ENCODE measurements at regions not wholly inside any gene's neighbourhood (a gene's known extent, or its start where the extent isn't known, plus 50 kb on each side); places are given as distances from the start of the nearest gene placed in this dataset.

- Histone ChIP-seq H3K4me1 (ENCODE audit: control insufficient read depth, insufficient read depth, low read length, unreplicated experiment) (no peaks in the 10 kb centered on the region), H3K27ac (ENCODE audit: low read depth, low read length) (no peak overlapping the region), H3K27me3 (ENCODE audit: insufficient read depth, low read length) (peaks cover 22% of the 10 kb centered on the region), H3K4me3 (ENCODE audit: low read depth, low read length) (no peak overlapping the region), H2AFZ (ENCODE audit: low read length, unreplicated experiment) (no peak overlapping the region), H3K36me3 (ENCODE audit: insufficient read depth, low read length) (no peaks in the 10 kb centered on the region), H3K79me2 (ENCODE audit: control insufficient read depth, insufficient read depth, low read length, unreplicated experiment) (no peaks in the 10 kb centered on the region)
Observed at GRCh38 chr1:90650401-90650800, 66.7 kb downstream of the BARHL2 start.

DNA sequence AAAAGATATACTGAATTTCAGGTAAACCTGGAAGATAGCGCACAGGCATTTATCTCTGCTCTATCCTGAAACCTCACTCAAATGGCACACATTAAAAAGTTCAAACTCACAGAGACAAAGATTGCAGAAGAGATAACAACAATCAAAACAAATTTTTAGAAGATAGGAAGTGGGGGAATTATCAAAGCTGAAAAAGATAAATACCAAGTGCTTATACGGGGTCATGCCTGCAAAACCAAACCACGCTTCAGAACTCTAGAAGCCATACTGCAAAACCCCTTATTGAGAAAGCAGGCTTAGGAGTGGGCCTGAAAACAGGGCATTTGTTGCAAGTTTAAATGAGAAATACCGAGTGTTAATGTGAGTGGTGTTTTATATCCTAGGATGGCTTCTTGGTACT is 76.8 kb downstream of the BARHL2 start:
- Histone ChIP-seq H3K36me3 (ENCODE audit: insufficient read depth, low read length) (no peaks in the 10 kb centered on the region), H3K4me1 (ENCODE audit: control insufficient read depth, insufficient read depth, low read length, unreplicated experiment) (no peaks in the 10 kb centered on the region), H3K27me3 (ENCODE audit: insufficient read depth, low read length) (no peaks in the 10 kb centered on the region), H2AFZ (ENCODE audit: low read length, unreplicated experiment) (no peak overlapping the region), H3K27ac (ENCODE audit: low read depth, low read length) (no peak overlapping the region), H3K4me3 (ENCODE audit: low read depth, low read length) (no peak overlapping the region), H3K79me2 (ENCODE audit: control insufficient read depth, insufficient read depth, low read length, unreplicated experiment) (no peaks in the 10 kb centered on the region)

- Histone ChIP-seq H2AFZ (ENCODE audit: low read length, unreplicated experiment) (no peak overlapping the region), H3K79me2 (ENCODE audit: control insufficient read depth, insufficient read depth, low read length, unreplicated experiment) (no peaks in the 10 kb centered on the region), H3K4me3 (ENCODE audit: low read depth, low read length) (no peak overlapping the region), H3K4me1 (ENCODE audit: control insufficient read depth, insufficient read depth, low read length, unreplicated experiment) (no peaks in the 10 kb centered on the region), H3K27ac (ENCODE audit: low read depth, low read length) (no peak overlapping the region), H3K36me3 (ENCODE audit: insufficient read depth, low read length) (no peaks in the 10 kb centered on the region), H3K27me3 (ENCODE audit: insufficient read depth, low read length) (no peaks in the 10 kb centered on the region)
Observed at GRCh38 chr1:90622666-90623065, 94.4 kb downstream of the BARHL2 start.

GRCh38 chr1:90621986-90622385 is 95.1 kb downstream of the BARHL2 start:
- H3K4me1 ChIP-seq (ENCODE audit: control insufficient read depth, insufficient read depth, low read length, unreplicated experiment), result no peaks in the 10 kb centered on the region
- H3K27ac ChIP-seq (ENCODE audit: low read depth, low read length), result no peak overlapping the region
- H3K4me3 ChIP-seq (ENCODE audit: low read depth, low read length), result no peak overlapping the region

DNA sequence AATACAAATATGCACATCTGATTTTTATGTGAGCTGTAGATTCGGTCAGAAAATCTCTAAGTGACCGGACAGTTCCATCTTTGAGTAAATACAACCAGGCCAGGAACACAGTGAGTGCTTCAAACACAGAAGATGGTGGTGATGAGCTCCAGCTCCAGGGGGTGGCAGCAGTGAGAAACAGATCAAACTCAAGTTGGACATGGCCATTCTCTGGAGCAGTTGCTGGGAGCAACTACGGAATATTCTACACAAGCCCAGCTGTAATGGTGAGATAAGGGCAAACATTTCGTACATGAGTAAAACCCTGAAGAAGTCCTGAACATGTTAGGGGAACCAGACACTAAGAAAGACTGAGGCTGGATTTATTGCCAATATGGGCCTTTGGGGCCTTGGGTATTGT is 100.7 kb downstream of the BARHL2 start:
- no peak overlapping the region for H2AFZ ChIP-seq (ENCODE audit: low read length, unreplicated experiment)
- H3K27me3 ChIP-seq (ENCODE audit: insufficient read depth, low read length), result no peaks in the 10 kb centered on the region
- no peaks in the 10 kb centered on the region for H3K36me3 ChIP-seq (ENCODE audit: insufficient read depth, low read length)
- H3K79me2 ChIP-seq (ENCODE audit: control insufficient read depth, insufficient read depth, low read length, unreplicated experiment), result no peaks in the 10 kb centered on the region
- H3K4me1 ChIP-seq (ENCODE audit: control insufficient read depth, insufficient read depth, low read length, unreplicated experiment), result no peaks in the 10 kb centered on the region
- no peak overlapping the region for H3K27ac ChIP-seq (ENCODE audit: low read depth, low read length)
- no peak overlapping the region for H3K4me3 ChIP-seq (ENCODE audit: low read depth, low read length)

More at GRCh38 chr1:90621986-90622385, 95.1 kb downstream of the BARHL2 start:
- Histone ChIP-seq H2AFZ (ENCODE audit: low read length, unreplicated experiment) (no peak overlapping the region), H3K27me3 (ENCODE audit: insufficient read depth, low read length) (no peaks in the 10 kb centered on the region), H3K79me2 (ENCODE audit: control insufficient read depth, insufficient read depth, low read length, unreplicated experiment) (no peaks in the 10 kb centered on the region), H3K36me3 (ENCODE audit: insufficient read depth, low read length) (no peaks in the 10 kb centered on the region)

- Histone ChIP-seq H3K4me3 (ENCODE audit: low read depth, low read length) (no peak overlapping the region), H3K27me3 (ENCODE audit: insufficient read depth, low read length) (no peaks in the 10 kb centered on the region), H3K27ac (ENCODE audit: low read depth, low read length) (no peak overlapping the region), H2AFZ (ENCODE audit: low read length, unreplicated experiment) (no peak overlapping the region), H3K4me1 (ENCODE audit: control insufficient read depth, insufficient read depth, low read length, unreplicated experiment) (no peaks in the 10 kb centered on the region), H3K79me2 (ENCODE audit: control insufficient read depth, insufficient read depth, low read length, unreplicated experiment) (no peaks in the 10 kb centered on the region), H3K36me3 (ENCODE audit: insufficient read depth, low read length) (no peaks in the 10 kb centered on the region)
Observed at GRCh38 chr1:90614872-90615271, 102.2 kb downstream of the BARHL2 start.

DNA sequence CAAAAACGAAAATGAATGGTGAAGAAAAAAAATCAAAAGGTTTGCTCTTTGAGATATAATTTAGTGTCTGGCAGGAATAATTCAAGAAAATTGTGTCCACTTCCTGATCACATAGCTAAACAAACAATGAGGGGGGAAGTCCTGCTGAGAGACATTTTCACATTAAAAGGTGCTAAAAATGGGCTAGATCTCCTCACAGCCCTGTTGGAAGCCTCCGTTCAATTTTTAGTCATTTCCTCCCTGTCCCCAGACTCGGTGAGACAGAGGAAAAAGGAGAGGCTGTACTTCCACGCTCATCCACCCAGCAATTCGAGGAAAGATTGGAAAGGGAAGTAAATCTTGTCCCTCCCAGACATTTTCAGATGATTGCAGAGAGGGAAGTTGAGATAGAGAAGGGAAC is 103.7 kb downstream of the BARHL2 start:
- H3K27me3 ChIP-seq (ENCODE audit: insufficient read depth, low read length), result no peaks in the 10 kb centered on the region
- no peak overlapping the region for H2AFZ ChIP-seq (ENCODE audit: low read length, unreplicated experiment)
- H3K27ac ChIP-seq (ENCODE audit: low read depth, low read length), result no peak overlapping the region
- H3K4me3 ChIP-seq (ENCODE audit: low read depth, low read length), result peak overlapping the region; percentile 32; the same call in 1 of the 2 replicates
- no peaks in the 10 kb centered on the region for H3K79me2 ChIP-seq (ENCODE audit: control insufficient read depth, insufficient read depth, low read length, unreplicated experiment)
- H3K4me1 ChIP-seq (ENCODE audit: control insufficient read depth, insufficient read depth, low read length, unreplicated experiment), result no peaks in the 10 kb centered on the region
- no peaks in the 10 kb centered on the region for H3K36me3 ChIP-seq (ENCODE audit: insufficient read depth, low read length)

DNA sequence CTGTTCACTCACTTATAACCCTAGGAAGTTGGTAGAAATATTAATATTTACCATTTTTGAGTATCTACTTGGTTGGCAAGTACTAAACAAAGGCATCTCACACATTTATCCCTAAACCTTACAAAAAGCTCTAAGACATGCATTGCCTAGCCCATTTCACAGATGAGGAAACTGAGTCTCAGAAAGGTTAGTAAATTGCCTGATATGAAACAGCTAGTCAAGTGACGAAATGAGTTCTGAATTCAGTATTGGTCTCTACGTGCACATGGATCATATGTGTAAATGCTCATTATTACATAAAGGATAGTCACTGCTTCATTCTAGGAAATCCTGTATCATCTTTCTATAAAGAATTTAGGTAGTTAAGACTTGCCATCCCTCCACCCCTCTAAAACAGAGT is 105.1 kb downstream of the BARHL2 start:
- Histone ChIP-seq H3K36me3 (ENCODE audit: insufficient read depth, low read length) (no peaks in the 10 kb centered on the region), H3K27me3 (ENCODE audit: insufficient read depth, low read length) (0 out of 2 replicates have a peak, but pooled peaks cover 4% of the 10 kb centered on the region), H2AFZ (ENCODE audit: low read length, unreplicated experiment) (no peak overlapping the region), H3K4me1 (ENCODE audit: control insufficient read depth, insufficient read depth, low read length, unreplicated experiment) (no peaks in the 10 kb centered on the region), H3K27ac (ENCODE audit: low read depth, low read length) (no peak overlapping the region), H3K79me2 (ENCODE audit: control insufficient read depth, insufficient read depth, low read length, unreplicated experiment) (no peaks in the 10 kb centered on the region), H3K4me3 (ENCODE audit: low read depth, low read length) (no peak overlapping the region)

DNA sequence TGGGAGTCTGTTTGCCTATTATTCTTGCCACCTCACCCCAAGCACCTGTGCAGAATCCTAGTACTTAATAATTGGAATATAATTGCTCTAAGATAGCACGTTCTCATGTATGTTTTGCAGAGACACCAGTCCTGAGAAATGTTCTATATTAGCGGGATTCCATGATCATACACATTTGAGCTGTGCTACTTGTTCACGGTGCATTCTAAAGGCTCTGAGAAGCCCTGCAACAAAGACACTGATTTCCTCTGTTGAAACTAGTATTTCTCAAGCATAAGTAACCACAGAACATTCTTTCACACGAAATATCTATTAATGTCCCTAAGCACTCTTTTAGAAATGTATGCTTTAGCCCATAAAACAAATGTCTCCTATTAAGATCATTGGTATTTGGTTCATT is 109.4 kb downstream of the BARHL2 start:
- H3K36me3 ChIP-seq (ENCODE audit: insufficient read depth, low read length), result no peaks in the 10 kb centered on the region
- no peaks in the 10 kb centered on the region for H3K79me2 ChIP-seq (ENCODE audit: control insufficient read depth, insufficient read depth, low read length, unreplicated experiment)
- H3K27ac ChIP-seq (ENCODE audit: low read depth, low read length), result no peak overlapping the region
- peaks cover 6% of the 10 kb centered on the region; the same call in 1 of the 2 replicates for H3K27me3 ChIP-seq (ENCODE audit: insufficient read depth, low read length)
- H2AFZ ChIP-seq (ENCODE audit: low read length, unreplicated experiment), result no peak overlapping the region
- H3K4me3 ChIP-seq (ENCODE audit: low read depth, low read length), result no peak overlapping the region
- H3K4me1 ChIP-seq (ENCODE audit: control insufficient read depth, insufficient read depth, low read length, unreplicated experiment), result no peaks in the 10 kb centered on the region

DNA sequence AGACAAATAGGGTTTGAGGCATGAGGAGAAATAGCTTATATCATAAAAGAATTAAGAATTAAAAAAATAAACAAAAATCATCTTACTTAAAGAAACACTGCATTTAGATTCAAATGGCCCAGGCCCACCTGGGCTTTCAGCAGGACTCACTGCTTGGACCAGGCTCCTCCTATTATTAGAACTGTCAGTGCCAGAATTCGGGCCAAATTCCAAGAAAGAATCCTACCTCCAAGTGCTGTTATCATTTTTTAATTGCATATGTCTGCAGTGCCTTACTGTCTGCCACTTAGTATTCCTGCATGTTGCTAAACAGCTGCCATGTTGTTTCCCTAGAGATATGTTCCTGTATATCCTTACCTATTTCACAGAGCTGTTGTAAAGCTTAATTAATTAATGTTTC is 112.0 kb downstream of the BARHL2 start:
- Histone ChIP-seq H3K4me1 (ENCODE audit: control insufficient read depth, insufficient read depth, low read length, unreplicated experiment) (no peaks in the 10 kb centered on the region), H3K36me3 (ENCODE audit: insufficient read depth, low read length) (no peaks in the 10 kb centered on the region), H3K4me3 (ENCODE audit: low read depth, low read length) (no peak overlapping the region), H3K79me2 (ENCODE audit: control insufficient read depth, insufficient read depth, low read length, unreplicated experiment) (no peaks in the 10 kb centered on the region), H2AFZ (ENCODE audit: low read length, unreplicated experiment) (no peak overlapping the region), H3K27me3 (ENCODE audit: insufficient read depth, low read length) (peaks cover 6% of the 10 kb centered on the region; the same call in 1 of the 2 replicates), H3K27ac (ENCODE audit: low read depth, low read length) (no peak overlapping the region)

GRCh38 chr1:90593312-90593711 is 123.8 kb downstream of the BARHL2 start:
- Histone ChIP-seq H3K4me3 (ENCODE audit: low read depth, low read length) (no peak overlapping the region), H3K27ac (ENCODE audit: low read depth, low read length) (no peak overlapping the region), H3K27me3 (ENCODE audit: insufficient read depth, low read length) (no peaks in the 10 kb centered on the region), H3K36me3 (ENCODE audit: insufficient read depth, low read length) (no peaks in the 10 kb centered on the region), H3K79me2 (ENCODE audit: control insufficient read depth, insufficient read depth, low read length, unreplicated experiment) (no peaks in the 10 kb centered on the region), H2AFZ (ENCODE audit: low read length, unreplicated experiment) (no peak overlapping the region), H3K4me1 (ENCODE audit: control insufficient read depth, insufficient read depth, low read length, unreplicated experiment) (no peaks in the 10 kb centered on the region)
